Prostate gland (tissue), 2 donors: ENCODE measurements at regions not wholly inside any gene's neighbourhood (a gene's known extent, or its start where the extent isn't known, plus 50 kb on each side); places are given as distances from the start of the nearest gene placed in this dataset.

Experiments used
- CTCF ChIP-seq, 4 experiments: fragments of 200-600 bp in 2 of 4; fragments of 450-650 bp in 2 of 4; sonication (generic) in 2 of 4; IDR thresholded peaks; 1 replicate in 3 of 4; 2 replicates in 1 of 4; pipeline ENCODE4 v1.5.1; 2016 to 2019; ENCODE audit warnings: antibody characterized with exemption in 4 of 4, mild to moderate bottlenecking in 2 of 4, moderate library complexity in 2 of 4
- POLR2A ChIP-seq: fragments of 450-650 bp; IDR thresholded peaks from one replicate; pipeline ENCODE4 v1.6.1; 2016; ENCODE audit warnings: antibody characterized with exemption, mild to moderate bottlenecking

- no peak for TF ChIP-seq CTCF (IDR thresholded peaks at IDR 0.05)
- TF ChIP-seq POLR2A, result no peak
These were observed 1315.8 kb downstream of the EFNB2 start for GRCh38 chr13:105219651-105220050.
